HEK293 (cell line): ENCODE measurements at regions not wholly inside any gene's neighbourhood (a gene's known extent, or its start where the extent isn't known, plus 50 kb on each side); places are given as distances from the start of the nearest gene placed in this dataset.

Experiments
- CTCF ChIA-PET: fragments of 350-600 bp; formaldehyde crosslinking; extraction: SDS; loops from one replicate; lab custom pipeline; 2021; ENCODE audit warnings: antibody characterized with exemption; lab: Yijun Ruan, JAX
- POLR2A ChIA-PET: fragments of 300-600 bp; formaldehyde crosslinking; extraction: SDS; loops from one replicate; lab custom pipeline; 2020; ENCODE audit warnings: antibody characterized with exemption, inconsistent platforms; lab: Yijun Ruan, JAX
- H3K27ac ChIP-seq: fragments of 200-500 bp; sonication (Bioruptor generic); 2 replicates; pipeline ENCODE4 v1.5.1; 2014; ENCODE audit warnings: low read depth, low read length, control low read depth, inconsistent platforms; ENCODE audit errors: extremely low read depth
- H3K36me3 ChIP-seq, 2 experiments: fragments of 200-500 bp in 1 of 2; sonication (Bioruptor generic) in 1 of 2; 1 replicate in 1 of 2; 2 replicates in 1 of 2; pipeline ENCODE4 v1.5.1; 2014 to 2017; ENCODE audit warnings: inconsistent platforms in 2 of 2, low read length in 2 of 2; ENCODE audit not compliant: control insufficient read depth in 2 of 2, insufficient read depth in 1 of 2
- H3K4me1 ChIP-seq: fragments of 200-500 bp; sonication (Bioruptor generic); 2 replicates; pipeline ENCODE4 v1.5.1; 2014; ENCODE audit warnings: mild to moderate bottlenecking, low read length, inconsistent platforms; ENCODE audit not compliant: control insufficient read depth, insufficient read depth
- H3K4me3 ChIP-seq: 2 replicates; pipeline ENCODE4 v1.5.1; 2011; ENCODE audit warnings: low read depth, mild to moderate bottlenecking, control low read depth, low read length, moderate library complexity
- H3K9me3 ChIP-seq: fragments of 200-500 bp; sonication (Bioruptor generic); 2 replicates; pipeline ENCODE4 v1.5.1; 2014; ENCODE audit warnings: low read depth, low read length, inconsistent platforms; ENCODE audit not compliant: control insufficient read depth, insufficient read depth
- AEBP2 ChIP-seq: fragments of 450-650 bp; formaldehyde crosslinking; IDR thresholded peaks from 2 replicates; pipeline ENCODE4 v1.5.1; 2016; ENCODE audit warnings: missing biosample characterization, missing genetic modification characterization, borderline replicate concordance
- INSM2 ChIP-seq: fragments of 450-650 bp; formaldehyde crosslinking; IDR thresholded peaks from 2 replicates; pipeline ENCODE4 v1.5.1; 2016; ENCODE audit warnings: missing biosample characterization, missing genetic modification characterization
- KLF10 ChIP-seq: fragments of 450-650 bp; IDR thresholded peaks from 2 replicates; pipeline ENCODE4 v1.5.1; 2018; ENCODE audit warnings: missing biosample characterization, mild to moderate bottlenecking, missing genetic modification characterization
- ZBTB17 ChIP-seq: fragments of 450-650 bp; formaldehyde crosslinking; IDR thresholded peaks from 2 replicates; pipeline ENCODE4 v1.5.1; 2016; ENCODE audit warnings: missing biosample characterization, missing genetic modification characterization
- ZBTB44 ChIP-seq: fragments of 450-650 bp; IDR thresholded peaks from 2 replicates; pipeline ENCODE4 v1.5.1; 2018; ENCODE audit warnings: missing biosample characterization, mild to moderate bottlenecking, missing genetic modification characterization
- ZFP3 ChIP-seq: fragments of 450-650 bp; formaldehyde crosslinking; IDR thresholded peaks from 2 replicates; pipeline ENCODE4 v1.5.1; 2016; ENCODE audit warnings: low read depth, missing biosample characterization, missing genetic modification characterization
- ZFP41 ChIP-seq: fragments of 450-650 bp; formaldehyde crosslinking; IDR thresholded peaks from 2 replicates; pipeline ENCODE4 v1.5.1; 2016; ENCODE audit warnings: missing biosample characterization, missing genetic modification characterization, borderline replicate concordance
- ZNF114 ChIP-seq: fragments of 450-650 bp; formaldehyde crosslinking; IDR thresholded peaks from 2 replicates; pipeline ENCODE4 v1.5.0; 2017; ENCODE audit warnings: missing biosample characterization, missing genetic modification characterization
- ZNF133 ChIP-seq: fragments of 450-650 bp; formaldehyde crosslinking; IDR thresholded peaks from 2 replicates; pipeline ENCODE4 v1.5.1; 2016; ENCODE audit warnings: missing biosample characterization, missing genetic modification characterization
- ZNF140 ChIP-seq: fragments of 450-650 bp; formaldehyde crosslinking; IDR thresholded peaks from 2 replicates; pipeline ENCODE4 v1.5.1; 2016; ENCODE audit warnings: missing biosample characterization, missing genetic modification characterization
- ZNF155 ChIP-seq: fragments of 450-650 bp; formaldehyde crosslinking; IDR thresholded peaks from 2 replicates; pipeline ENCODE4 v1.5.1; 2016; ENCODE audit warnings: missing biosample characterization, missing genetic modification characterization
- ZNF184 ChIP-seq: fragments of 450-650 bp; IDR thresholded peaks from 2 replicates; pipeline ENCODE4 v1.5.1; 2018; ENCODE audit warnings: missing biosample characterization, mild to moderate bottlenecking, missing genetic modification characterization
- ZNF350 ChIP-seq: fragments of 450-650 bp; formaldehyde crosslinking; IDR thresholded peaks from 2 replicates; pipeline ENCODE4 v1.5.0; 2017; ENCODE audit warnings: missing biosample characterization, mild to moderate bottlenecking, missing genetic modification characterization
- ZNF449 ChIP-seq: fragments of 450-650 bp; formaldehyde crosslinking; IDR thresholded peaks from 2 replicates; pipeline ENCODE4 v1.5.1; 2017; ENCODE audit warnings: missing biosample characterization, mild to moderate bottlenecking, missing genetic modification characterization, moderate library complexity
- ZNF518A ChIP-seq: fragments of 450-650 bp; formaldehyde crosslinking; conservative IDR thresholded peaks from 2 replicates; pipeline ENCODE4 v1.5.1; 2016; ENCODE audit warnings: low read depth, missing biosample characterization, missing genetic modification characterization
- ZNF549 ChIP-seq: fragments of 450-650 bp; IDR thresholded peaks from 2 replicates; pipeline ENCODE4 v1.5.1; 2018; ENCODE audit warnings: missing biosample characterization, missing genetic modification characterization, mild to moderate bottlenecking, inconsistent platforms, moderate library complexity
- ZNF561 ChIP-seq: fragments of 450-650 bp; IDR thresholded peaks from 2 replicates; pipeline ENCODE4 v1.5.1; 2018; ENCODE audit warnings: missing biosample characterization, missing genetic modification characterization, borderline replicate concordance
- ZNF600 ChIP-seq: fragments of 450-650 bp; formaldehyde crosslinking; IDR thresholded peaks from 2 replicates; pipeline ENCODE4 v1.5.1; 2016; ENCODE audit warnings: missing biosample characterization, missing genetic modification characterization
- ZNF645 ChIP-seq: fragments of 450-650 bp; formaldehyde crosslinking; IDR thresholded peaks from 2 replicates; pipeline ENCODE4; 2016; ENCODE audit warnings: missing biosample characterization, missing genetic modification characterization
- ZNF76 ChIP-seq: fragments of 450-650 bp; formaldehyde crosslinking; IDR thresholded peaks from 2 replicates; pipeline ENCODE4; 2016; ENCODE audit warnings: low read depth, missing biosample characterization, missing genetic modification characterization, borderline replicate concordance
- ZNF785 ChIP-seq: fragments of 450-650 bp; formaldehyde crosslinking; IDR thresholded peaks from 2 replicates; pipeline ENCODE4 v1.5.1; 2016; ENCODE audit warnings: missing biosample characterization, missing genetic modification characterization
- ZNF830 ChIP-seq: fragments of 450-650 bp; IDR thresholded peaks from 2 replicates; pipeline ENCODE4 v1.5.0; 2018; ENCODE audit warnings: missing biosample characterization, missing genetic modification characterization, low read depth, mild to moderate bottlenecking, moderate library complexity
- ZSCAN16 ChIP-seq: fragments of 450-650 bp; formaldehyde crosslinking; IDR thresholded peaks from 2 replicates; pipeline ENCODE4 v1.5.1; 2016; ENCODE audit warnings: missing biosample characterization, missing genetic modification characterization

- H3K27ac ChIP-seq: no peak overlapping the region
- no peak for TF ChIP-seq INSM2
- TF ChIP-seq ZNF449 (tag by site-specific recombination): no peak
- no peak for TF ChIP-seq ZNF549 (tag by site-specific recombination)
- TF ChIP-seq ZNF114 (tag by site-specific recombination): no peak
- TF ChIP-seq ZNF518A: no peak
- no peak for TF ChIP-seq ZFP3 (tag by site-specific recombination)
- no peak for TF ChIP-seq ZNF76
- TF ChIP-seq ZNF785: no peak
- no peak for TF ChIP-seq ZBTB17 (tag by site-specific recombination)
- TF ChIP-seq ZFP41 (tag by site-specific recombination): no peak
- TF ChIP-seq ZNF830 (tag by site-specific recombination): no peak
- no peak for TF ChIP-seq ZNF600 (tag by site-specific recombination)
- TF ChIP-seq ZSCAN16 (tag by site-specific recombination): no peak
- no peak for TF ChIP-seq ZBTB44 (tag by site-specific recombination)
- TF ChIP-seq ZNF140: no peak
Observed at GRCh38 chr14:101118233-101118632, 214.7 kb upstream of the RTL1 start.

GRCh38 chr14:101118746-101119591 lies 215.4 kb upstream of the RTL1 start:
- H3K9me3 ChIP-seq: no peaks in the 10 kb centered on the region
- ChIA-PET POLR2A (no interaction called here), CTCF (no interaction called here)
- no peak overlapping the region for H3K4me3 ChIP-seq
- H3K36me3 ChIP-seq: no peaks in the 10 kb centered on the region
- no peak overlapping the region for H3K27ac ChIP-seq
- H3K4me1 ChIP-seq: no peaks in the 10 kb centered on the region
- TF ChIP-seq ZNF184 (tag by site-specific recombination) (no peak), AEBP2 (tag by site-specific recombination) (no peak), ZNF76 (no peak), ZNF133 (no peak), KLF10 (no peak), ZNF350 (no peak), ZNF155 (tag by site-specific recombination) (no peak), ZNF645 (no peak), ZNF561 (tag by site-specific recombination) (no peak)

More at GRCh38 chr14:101118233-101118632, 214.7 kb upstream of the RTL1 start:
- CTCF ChIA-PET: no interaction called here
- no peaks in the 10 kb centered on the region for H3K36me3 ChIP-seq
- POLR2A ChIA-PET: no interaction called here
- H3K4me1 ChIP-seq: no peaks in the 10 kb centered on the region
- no peaks in the 10 kb centered on the region for H3K9me3 ChIP-seq
- no peak overlapping the region for H3K4me3 ChIP-seq
